GM12892 (cell line): ENCODE measurements at regions not wholly inside any gene's neighbourhood (a gene's known extent, or its start where the extent isn't known, plus 50 kb on each side); places are given as distances from the start of the nearest gene placed in this dataset.

Experiments
- POLR2A ChIP-seq: IDR thresholded peaks from 2 replicates; pipeline ENCODE4 v1.6.1; 2011; ENCODE audit warnings: low read depth, low read length, control low read depth
- POLR2AphosphoS5 ChIP-seq: IDR thresholded peaks from 2 replicates; pipeline ENCODE4 v1.6.1; 2011; ENCODE audit warnings: low read depth, low read length, control low read depth

- TF ChIP-seq POLR2AphosphoS5, result no peak
- TF ChIP-seq POLR2A, result no peak
Observed at GRCh38 chr2:21782866-21783265, 659.1 kb downstream of the TDRD15 start.
